ENCODE measurements at regions not wholly inside any gene's neighbourhood (a gene's known extent, or its start where the extent isn't known, plus 50 kb on each side); places are given as distances from the start of the nearest gene placed in this dataset.

DNA sequence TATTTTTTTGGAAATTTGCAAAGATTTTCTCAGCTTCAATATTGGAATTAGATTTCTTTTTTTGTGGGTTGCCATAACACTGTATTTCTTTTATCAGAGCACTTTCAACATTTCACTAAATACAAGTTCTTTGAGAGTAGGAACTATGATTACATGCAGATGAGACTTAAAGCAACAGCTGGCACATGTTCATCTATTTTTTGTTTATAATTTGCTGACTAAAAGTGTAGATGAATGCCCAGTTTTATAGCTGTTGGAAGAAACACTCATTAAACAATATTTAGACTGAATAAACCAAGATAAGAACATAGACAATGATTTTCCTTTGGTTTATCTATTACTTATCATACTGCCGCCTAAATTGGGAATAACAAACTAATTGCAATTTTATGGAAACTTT lies 803.0 kb upstream of the KLHL1 start:
- Histone ChIP-seq H3K27ac (ENCODE audit: extremely low read depth, low read depth, low read length) (no peak overlapping the region), H3K4me3 (ENCODE audit: low read depth, low read length) (no peak overlapping the region), H3K9me3 (ENCODE audit: control insufficient read depth, insufficient read depth, low read depth, low read length) (no peaks in the 10 kb centered on the region), H3K36me3 (ENCODE audit: control insufficient read depth in 2 of 2, insufficient read depth in 1 of 2, low read length in 2 of 2) (no peaks in the 10 kb centered on the region), H3K4me1 (ENCODE audit: control insufficient read depth, insufficient read depth, low read length) (no peaks in the 10 kb centered on the region)
- POLR2A ChIA-PET = no interaction called here
- CTCF ChIA-PET = no interaction called here
- TF ChIP-seq, protein P1, sequence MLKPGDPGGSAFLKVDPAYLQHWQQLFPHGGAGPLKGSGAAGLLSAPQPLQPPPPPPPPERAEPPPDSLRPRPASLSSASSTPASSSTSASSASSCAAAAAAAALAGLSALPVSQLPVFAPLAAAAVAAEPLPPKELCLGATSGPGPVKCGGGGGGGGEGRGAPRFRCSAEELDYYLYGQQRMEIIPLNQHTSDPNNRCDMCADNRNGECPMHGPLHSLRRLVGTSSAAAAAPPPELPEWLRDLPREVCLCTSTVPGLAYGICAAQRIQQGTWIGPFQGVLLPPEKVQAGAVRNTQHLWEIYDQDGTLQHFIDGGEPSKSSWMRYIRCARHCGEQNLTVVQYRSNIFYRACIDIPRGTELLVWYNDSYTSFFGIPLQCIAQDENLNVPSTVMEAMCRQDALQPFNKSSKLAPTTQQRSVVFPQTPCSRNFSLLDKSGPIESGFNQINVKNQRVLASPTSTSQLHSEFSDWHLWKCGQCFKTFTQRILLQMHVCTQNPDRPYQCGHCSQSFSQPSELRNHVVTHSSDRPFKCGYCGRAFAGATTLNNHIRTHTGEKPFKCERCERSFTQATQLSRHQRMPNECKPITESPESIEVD (tag by site-specific recombination; IDR thresholded peaks at IDR 0.05) = no peak
- TF ChIP-seq ZNF223 (tag by site-specific recombination; IDR thresholded peaks at IDR 0.05) = no peak
- no peak for TF ChIP-seq ZNF354C (tag by site-specific recombination; IDR thresholded peaks at IDR 0.05; ENCODE audit: borderline replicate concordance, low read depth)
- no peak for TF ChIP-seq REST (tag by site-specific recombination; IDR thresholded peaks at IDR 0.05)
- no peak for TF ChIP-seq ZNF664 (tag by site-specific recombination; IDR thresholded peaks at IDR 0.05)
- TF ChIP-seq HOXA7 (CRISPR knock-in tag; IDR thresholded peaks at IDR 0.05; ENCODE audit: borderline replicate concordance) = no peak
- TF ChIP-seq GFI1B (tag by site-specific recombination; IDR thresholded peaks at IDR 0.05) = no peak
- no peak for TF ChIP-seq ZBTB7A (tag by site-specific recombination; IDR thresholded peaks at IDR 0.05; ENCODE audit: low read depth)
- TF ChIP-seq ZIC2 (tag by site-specific recombination; IDR thresholded peaks at IDR 0.05) = no peak
- no peak for TF ChIP-seq BCL11A (tag by site-specific recombination; IDR thresholded peaks at IDR 0.05; ENCODE audit: low read depth)

- Histone ChIP-seq H3K4me3 (ENCODE audit: low read depth, low read length) (no peak overlapping the region), H3K27ac (ENCODE audit: extremely low read depth, low read depth, low read length) (no peak overlapping the region), H3K36me3 (ENCODE audit: control insufficient read depth in 2 of 2, insufficient read depth in 1 of 2, low read length in 2 of 2) (no peaks in the 10 kb centered on the region), H3K9me3 (ENCODE audit: control insufficient read depth, insufficient read depth, low read depth, low read length) (no peaks in the 10 kb centered on the region), H3K4me1 (ENCODE audit: control insufficient read depth, insufficient read depth, low read length) (no peaks in the 10 kb centered on the region)
- ChIA-PET POLR2A (no interaction called here), CTCF (no interaction called here)
- no peak for TF ChIP-seq ZNF670 (tag by site-specific recombination; IDR thresholded peaks at IDR 0.05; ENCODE audit: low read depth)
- TF ChIP-seq ZNF423 (tag by site-specific recombination; IDR thresholded peaks at IDR 0.05) = no peak
- TF ChIP-seq ZNF530 (tag by site-specific recombination; IDR thresholded peaks at IDR 0.05; ENCODE audit: low read depth) = no peak
- no peak for TF ChIP-seq ZEB2 (tag by site-specific recombination; IDR thresholded peaks at IDR 0.05)
- TF ChIP-seq ZNF140 (tag by site-specific recombination; IDR thresholded peaks at IDR 0.05) = no peak
- no peak for TF ChIP-seq YY2 (tag by site-specific recombination; IDR thresholded peaks at IDR 0.05)
- no peak for TF ChIP-seq ZNF518A (tag by site-specific recombination; conservative IDR thresholded peaks at IDR 0.05; ENCODE audit: low read depth)
- no peak for TF ChIP-seq HOXD13 (CRISPR knock-in tag; IDR thresholded peaks at IDR 0.05; ENCODE audit: borderline replicate concordance)
- TF ChIP-seq ZBTB26 (tag by site-specific recombination; optimal IDR thresholded peaks at IDR 0.05) = no peak
- TF ChIP-seq, protein P2, sequence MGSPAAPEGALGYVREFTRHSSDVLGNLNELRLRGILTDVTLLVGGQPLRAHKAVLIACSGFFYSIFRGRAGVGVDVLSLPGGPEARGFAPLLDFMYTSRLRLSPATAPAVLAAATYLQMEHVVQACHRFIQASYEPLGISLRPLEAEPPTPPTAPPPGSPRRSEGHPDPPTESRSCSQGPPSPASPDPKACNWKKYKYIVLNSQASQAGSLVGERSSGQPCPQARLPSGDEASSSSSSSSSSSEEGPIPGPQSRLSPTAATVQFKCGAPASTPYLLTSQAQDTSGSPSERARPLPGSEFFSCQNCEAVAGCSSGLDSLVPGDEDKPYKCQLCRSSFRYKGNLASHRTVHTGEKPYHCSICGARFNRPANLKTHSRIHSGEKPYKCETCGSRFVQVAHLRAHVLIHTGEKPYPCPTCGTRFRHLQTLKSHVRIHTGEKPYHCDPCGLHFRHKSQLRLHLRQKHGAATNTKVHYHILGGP (tag by site-specific recombination; IDR thresholded peaks at IDR 0.05) = no peak
- no peak for TF ChIP-seq ZNF707 (tag by site-specific recombination; IDR thresholded peaks at IDR 0.05)
- no peak for TF ChIP-seq ZNF416 (tag by site-specific recombination; IDR thresholded peaks at IDR 0.05)
Measured at GRCh38 chr13:70908795-70909194, 800.5 kb upstream of the KLHL1 start.

All from HEK293 (cell line).